ENCODE measurements at regions not wholly inside any gene's neighbourhood (a gene's known extent, or its start where the extent isn't known, plus 50 kb on each side); places are given as distances from the start of the nearest gene placed in this dataset.
"Not testable (repeated sequence)": the region's sequence is repeated elsewhere in the genome, so short reads cannot be mapped to it uniquely, and the experiment has no call there.

DNA sequence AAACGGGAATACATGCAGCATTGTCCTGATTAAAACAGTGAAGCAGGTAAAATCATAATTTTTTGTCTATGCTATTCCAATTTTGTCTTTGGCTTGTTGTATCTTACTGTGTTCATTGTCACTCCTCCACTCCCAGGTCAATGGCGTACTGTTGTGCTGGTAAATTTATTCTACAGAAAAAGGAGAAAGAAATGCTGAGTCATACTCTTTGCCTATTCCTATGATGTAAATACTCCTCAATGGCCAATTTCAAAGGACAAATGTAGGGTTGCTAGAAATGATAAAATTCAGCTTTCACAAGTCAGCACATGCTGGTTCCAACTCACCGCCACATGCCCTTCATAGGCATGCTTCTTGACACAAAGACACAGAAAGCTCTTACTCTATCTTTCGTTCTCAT lies 694.4 kb upstream of the PCDH20 start:
- no peak for DNase-seq (ENCODE audit: extremely low read depth, insufficient read length)
- no peaks in the 10 kb centered on the region for H3K27me3 ChIP-seq (replicated peaks; ENCODE audit: control insufficient read depth, insufficient read depth, low read length)
- TF ChIP-seq, protein P1, sequence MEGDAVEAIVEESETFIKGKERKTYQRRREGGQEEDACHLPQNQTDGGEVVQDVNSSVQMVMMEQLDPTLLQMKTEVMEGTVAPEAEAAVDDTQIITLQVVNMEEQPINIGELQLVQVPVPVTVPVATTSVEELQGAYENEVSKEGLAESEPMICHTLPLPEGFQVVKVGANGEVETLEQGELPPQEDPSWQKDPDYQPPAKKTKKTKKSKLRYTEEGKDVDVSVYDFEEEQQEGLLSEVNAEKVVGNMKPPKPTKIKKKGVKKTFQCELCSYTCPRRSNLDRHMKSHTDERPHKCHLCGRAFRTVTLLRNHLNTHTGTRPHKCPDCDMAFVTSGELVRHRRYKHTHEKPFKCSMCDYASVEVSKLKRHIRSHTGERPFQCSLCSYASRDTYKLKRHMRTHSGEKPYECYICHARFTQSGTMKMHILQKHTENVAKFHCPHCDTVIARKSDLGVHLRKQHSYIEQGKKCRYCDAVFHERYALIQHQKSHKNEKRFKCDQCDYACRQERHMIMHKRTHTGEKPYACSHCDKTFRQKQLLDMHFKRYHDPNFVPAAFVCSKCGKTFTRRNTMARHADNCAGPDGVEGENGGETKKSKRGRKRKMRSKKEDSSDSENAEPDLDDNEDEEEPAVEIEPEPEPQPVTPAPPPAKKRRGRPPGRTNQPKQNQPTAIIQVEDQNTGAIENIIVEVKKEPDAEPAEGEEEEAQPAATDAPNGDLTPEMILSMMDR (IDR thresholded peaks at IDR 0.05; ENCODE audit: insufficient read depth, low read length, poor library complexity, severe bottlenecking) = no peak
- H3K36me3 ChIP-seq (ENCODE audit: control insufficient read depth, insufficient read depth, low read length) = no peaks in the 10 kb centered on the region
- H3K4me3 ChIP-seq (replicated peaks; ENCODE audit: low read depth, low read length) = no peak overlapping the region

DNA sequence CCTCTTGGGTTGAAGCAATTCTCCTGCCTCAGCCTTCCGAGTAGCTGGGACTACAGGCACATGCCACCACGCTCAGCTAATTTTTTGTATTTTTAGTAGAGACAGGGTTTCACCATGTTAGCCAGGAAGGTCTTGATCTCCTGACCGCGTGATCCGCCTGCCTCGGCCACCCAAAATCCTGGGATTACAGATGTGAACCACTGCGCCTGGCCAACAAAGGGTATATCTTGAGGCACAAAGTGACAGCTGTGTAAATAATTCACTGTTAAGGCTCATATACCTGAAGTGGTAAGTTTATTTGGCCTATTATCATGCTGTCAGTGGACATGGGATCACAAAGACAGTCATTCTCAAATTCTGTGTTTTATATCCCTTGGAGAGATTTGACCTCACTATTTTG lies 688.5 kb upstream of the PCDH20 start:
- H3K27me3 ChIP-seq (replicated peaks; ENCODE audit: control insufficient read depth, insufficient read depth, low read length); DNase-seq (ENCODE audit: extremely low read depth, insufficient read length); H3K4me3 ChIP-seq (replicated peaks; ENCODE audit: low read depth, low read length); H3K36me3 ChIP-seq (ENCODE audit: control insufficient read depth, insufficient read depth, low read length): not testable (repeated sequence)

DNA sequence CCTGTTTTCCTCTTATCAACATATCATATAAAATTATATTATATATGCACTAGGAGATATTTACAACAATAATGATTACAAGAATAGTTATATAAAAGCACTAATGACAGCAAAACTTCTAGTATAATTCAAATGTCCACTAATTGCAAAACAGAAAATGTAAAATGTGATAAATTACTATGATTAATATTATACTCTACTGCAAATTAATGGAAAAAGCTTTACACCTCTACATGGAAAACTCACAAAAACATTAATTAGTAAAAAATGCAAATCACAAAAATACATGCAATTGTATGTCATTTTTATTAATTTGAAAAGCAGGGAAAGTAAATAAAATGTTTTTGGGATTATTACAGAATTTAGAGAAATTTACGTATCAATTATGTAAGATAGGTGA lies 681.0 kb upstream of the PCDH20 start:
- Histone ChIP-seq H3K27me3 (replicated peaks; ENCODE audit: control insufficient read depth, insufficient read depth, low read length) (no peaks in the 10 kb centered on the region), H3K36me3 (ENCODE audit: control insufficient read depth, insufficient read depth, low read length) (no peaks in the 10 kb centered on the region), H3K4me3 (replicated peaks; ENCODE audit: low read depth, low read length) (no peak overlapping the region)
- DNase-seq (ENCODE audit: extremely low read depth, insufficient read length) = no peak
- TF ChIP-seq, protein P1 (IDR thresholded peaks at IDR 0.05; ENCODE audit: insufficient read depth, low read length, poor library complexity, severe bottlenecking) = no peak

DNA sequence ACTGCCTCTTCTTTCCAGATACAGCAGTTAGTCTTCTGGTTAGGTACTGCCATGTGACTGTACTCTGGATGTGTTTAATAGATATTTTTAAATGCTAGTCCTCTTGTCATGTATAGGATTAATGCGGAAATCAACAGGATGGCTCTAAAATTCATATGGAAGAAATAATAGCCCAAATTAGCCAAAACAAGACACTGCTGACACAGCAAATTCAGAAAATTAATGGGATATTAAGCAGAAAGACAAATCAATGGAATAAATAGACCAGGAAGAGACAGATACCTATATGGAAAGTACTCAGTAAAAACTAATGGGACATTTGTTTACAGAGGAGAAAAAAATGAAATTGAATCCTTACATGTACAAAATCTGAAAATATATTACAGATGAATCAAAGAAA lies 679.3 kb upstream of the PCDH20 start:
- Histone ChIP-seq H3K4me3 (replicated peaks; ENCODE audit: low read depth, low read length) (no peak overlapping the region), H3K36me3 (ENCODE audit: control insufficient read depth, insufficient read depth, low read length) (no peaks in the 10 kb centered on the region), H3K27me3 (replicated peaks; ENCODE audit: control insufficient read depth, insufficient read depth, low read length) (no peaks in the 10 kb centered on the region)
- no peak for DNase-seq (ENCODE audit: extremely low read depth, insufficient read length)
- TF ChIP-seq, protein P1 (IDR thresholded peaks at IDR 0.05; ENCODE audit: insufficient read depth, low read length, poor library complexity, severe bottlenecking) = no peak

DNA sequence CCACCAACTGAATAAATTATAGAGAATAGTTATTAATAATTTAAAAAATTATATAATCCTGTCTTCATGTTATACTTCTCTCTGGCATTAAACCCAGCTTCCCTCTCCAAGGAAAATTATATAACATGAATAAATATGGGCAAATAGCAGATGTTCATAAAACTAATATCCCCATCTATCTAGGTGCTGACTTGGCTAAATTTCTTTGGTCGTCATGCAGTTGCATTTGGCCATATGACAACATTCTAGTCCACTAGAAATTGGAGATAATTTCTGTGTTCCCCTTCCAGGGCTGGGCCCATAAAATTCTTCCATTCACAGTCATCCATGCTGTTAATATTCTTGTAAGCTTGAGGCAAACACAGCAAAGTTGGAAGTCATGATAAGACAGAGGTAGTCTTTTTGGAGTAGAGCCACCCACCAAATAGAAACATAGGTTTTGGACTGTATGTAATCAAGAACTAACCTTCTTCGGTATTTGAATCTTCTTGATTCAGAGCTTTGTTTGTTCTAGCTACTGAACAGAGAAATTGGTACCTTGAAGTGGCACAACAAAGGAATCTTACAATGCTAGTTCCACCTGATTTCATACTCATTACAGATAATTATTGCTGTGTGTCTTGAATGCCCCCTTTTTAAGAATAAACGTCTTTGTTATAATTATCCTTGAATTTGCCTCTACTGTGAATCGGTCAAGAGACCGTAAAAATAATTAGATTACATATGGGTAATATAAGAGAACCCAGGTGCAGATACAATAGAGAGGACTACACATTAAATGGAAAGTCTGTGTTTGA lies 678.5 kb upstream of the PCDH20 start:
- TF ChIP-seq, protein P1 (IDR thresholded peaks at IDR 0.05; ENCODE audit: insufficient read depth, low read length, poor library complexity, severe bottlenecking) = no peak
- Histone ChIP-seq H3K27me3 (replicated peaks; ENCODE audit: control insufficient read depth, insufficient read depth, low read length) (no peaks in the 10 kb centered on the region), H3K36me3 (ENCODE audit: control insufficient read depth, insufficient read depth, low read length) (no peaks in the 10 kb centered on the region), H3K4me3 (replicated peaks; ENCODE audit: low read depth, low read length) (no peak overlapping the region)
- no peak for DNase-seq (ENCODE audit: extremely low read depth, insufficient read length)

DNA sequence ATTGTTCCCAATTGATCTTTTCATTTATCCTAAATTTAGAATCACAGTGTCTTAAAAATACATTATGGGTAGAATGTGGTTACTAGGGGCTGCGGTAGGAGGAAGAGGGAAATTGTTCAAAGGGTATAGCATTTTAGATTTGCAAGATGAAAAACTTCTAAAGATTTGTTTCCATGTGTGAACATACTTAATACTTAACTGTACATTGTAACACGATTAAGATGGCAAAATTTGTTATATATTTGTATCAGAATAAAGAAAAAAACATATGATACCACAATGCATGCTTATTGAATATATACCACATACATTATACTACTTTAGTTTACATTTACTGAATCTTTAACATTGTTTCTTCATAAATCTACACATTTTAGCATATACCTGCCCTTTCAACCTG lies 677.3 kb upstream of the PCDH20 start:
- DNase-seq (ENCODE audit: extremely low read depth, insufficient read length) = no peak
- H3K4me3 ChIP-seq (replicated peaks; ENCODE audit: low read depth, low read length) = no peak overlapping the region
- TF ChIP-seq, protein P1 (IDR thresholded peaks at IDR 0.05; ENCODE audit: insufficient read depth, low read length, poor library complexity, severe bottlenecking) = no peak
- H3K36me3 ChIP-seq (ENCODE audit: control insufficient read depth, insufficient read depth, low read length) = no peaks in the 10 kb centered on the region
- no peaks in the 10 kb centered on the region for H3K27me3 ChIP-seq (replicated peaks; ENCODE audit: control insufficient read depth, insufficient read depth, low read length)
